Fibroblast of the aortic adventitia (primary cell): ENCODE measurements at regions not wholly inside any gene's neighbourhood (a gene's known extent, or its start where the extent isn't known, plus 50 kb on each side); places are given as distances from the start of the nearest gene placed in this dataset.
A peak's percentile ranks its signal among the peaks of the same experiment; 100 is the strongest.
"Not testable (repeated sequence)": the region's sequence is repeated elsewhere in the genome, so short reads cannot be mapped to it uniquely, and the experiment has no call there.

Experiments used
- DNase-seq: peaks from one replicate; pipeline ENCODE4 v3.0.0-alpha.2; 2010; ENCODE audit warnings: low read depth
- H3K4me3 ChIP-seq: 2 replicates; pipeline ENCODE4 v1.5.1; 2011; ENCODE audit warnings: low read depth, mild to moderate bottlenecking, control low read depth, low read length, moderate library complexity
- CTCF ChIP-seq: IDR thresholded peaks from 2 replicates; pipeline ENCODE4 v1.5.1; 2011; ENCODE audit warnings: mild to moderate bottlenecking, low read length, control low read depth, inconsistent platforms; ENCODE audit not compliant: insufficient read depth

GRCh38 chr11:126149759-126150625, 61.5 kb downstream of the RPUSD4 start:
- DNase-seq, result no peak
- TF ChIP-seq CTCF, result no peak
- H3K4me3 ChIP-seq, result no peak overlapping the region

GRCh38 chr11:126148317-126148716, 63.1 kb downstream of the RPUSD4 start:
- no peak for TF ChIP-seq CTCF
- no peak overlapping the region for H3K4me3 ChIP-seq

GRCh38 chr11:126147208-126148111, 64.0 kb downstream of the RPUSD4 start:
- no peak for TF ChIP-seq CTCF
- no peak for DNase-seq
- no peak overlapping the region for H3K4me3 ChIP-seq

More at GRCh38 chr11:126148317-126148716, 63.1 kb downstream of the RPUSD4 start:
- DNase-seq, result no peak

GRCh38 chr11:126146454-126147192, 64.8 kb downstream of the RPUSD4 start:
- no peak for DNase-seq
- no peak for TF ChIP-seq CTCF
- H3K4me3 ChIP-seq, result no peak overlapping the region

- TF ChIP-seq CTCF, result no peak
- H3K4me3 ChIP-seq, result no peak overlapping the region
- DNase-seq, result no peak
Observed at GRCh38 chr11:126145954-126146353, 65.5 kb downstream of the RPUSD4 start.

- H3K4me3 ChIP-seq, DNase-seq: not testable (repeated sequence)
Observed at GRCh38 chr11:126143491-126143890, 68.0 kb downstream of the RPUSD4 start.

- peak; percentile 82 for DNase-seq
- no peak overlapping the region for H3K4me3 ChIP-seq
- TF ChIP-seq CTCF, result no peak
Observed at GRCh38 chr11:126140926-126141280, 70.5 kb downstream of the RPUSD4 start.
